Stimulated activated CD8-positive, alpha-beta memory T cell treated with anti-CD3 and anti-CD28 coated beads, Interleukin-7, amount 100 ng/mL, for 48 hours (primary cell): ENCODE measurements at regions not wholly inside any gene's neighbourhood (a gene's known extent, or its start where the extent isn't known, plus 50 kb on each side); places are given as distances from the start of the nearest gene placed in this dataset.
"Not testable (repeated sequence)": the region's sequence is repeated elsewhere in the genome, so short reads cannot be mapped to it uniquely, and the experiment has no call there.

Experiments
- DNase-seq, 2 donors: peaks; one replicate each; pipeline ENCODE4 v3.0.0-alpha.2; 2020; ENCODE audit warnings: low read depth in 1 of 2; ENCODE audit errors: extremely low read depth in 1 of 2

DNA sequence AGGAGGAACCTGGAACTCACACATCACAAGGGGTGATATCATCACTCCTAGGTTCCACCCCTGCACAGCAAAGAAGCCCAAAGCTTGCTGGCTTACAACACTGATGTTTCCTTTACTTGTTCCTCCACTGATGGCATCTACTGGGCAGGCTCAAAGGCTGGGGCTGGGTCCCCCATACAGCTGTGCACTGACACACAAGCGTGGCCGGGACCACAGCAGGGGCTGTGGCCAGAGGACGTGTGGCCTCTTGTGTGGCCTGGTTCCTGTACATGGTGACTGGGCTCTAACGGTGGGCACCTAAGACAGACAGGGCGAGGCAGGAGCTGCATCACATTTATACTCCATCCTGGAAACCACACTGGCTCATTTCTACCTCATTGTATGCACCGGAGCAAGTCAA lies 264.4 kb upstream of the FOXF1 start:
- DNase-seq = no peak

DNA sequence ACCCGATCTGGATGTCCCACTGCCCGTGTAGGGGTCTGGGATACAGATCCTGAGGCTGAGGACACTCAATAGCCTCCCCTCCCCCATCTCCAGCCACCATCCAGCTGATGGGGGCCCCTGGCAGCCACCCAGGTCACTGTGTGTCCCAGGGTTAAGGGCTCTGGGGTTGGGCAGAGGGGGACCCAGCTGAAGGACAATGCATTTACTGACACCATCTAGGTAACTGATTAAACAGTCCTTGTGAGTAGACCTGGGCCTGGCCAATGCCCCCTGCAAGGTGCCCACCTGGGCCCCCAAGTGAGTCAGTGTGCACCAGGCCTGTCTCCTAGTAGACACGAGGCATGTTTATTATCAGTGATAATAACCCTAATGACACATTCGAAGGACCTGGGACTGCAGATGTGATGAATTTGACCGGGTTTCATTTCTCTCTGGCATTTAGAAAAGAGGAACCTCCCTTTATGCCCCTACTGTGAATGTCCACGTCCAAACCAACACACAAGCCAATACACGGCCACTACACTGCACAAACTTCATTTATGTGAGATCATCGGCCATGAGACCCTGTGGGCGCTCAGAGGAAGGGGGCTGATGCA lies 261.9 kb upstream of the FOXF1 start:
- no peak for DNase-seq

DNA sequence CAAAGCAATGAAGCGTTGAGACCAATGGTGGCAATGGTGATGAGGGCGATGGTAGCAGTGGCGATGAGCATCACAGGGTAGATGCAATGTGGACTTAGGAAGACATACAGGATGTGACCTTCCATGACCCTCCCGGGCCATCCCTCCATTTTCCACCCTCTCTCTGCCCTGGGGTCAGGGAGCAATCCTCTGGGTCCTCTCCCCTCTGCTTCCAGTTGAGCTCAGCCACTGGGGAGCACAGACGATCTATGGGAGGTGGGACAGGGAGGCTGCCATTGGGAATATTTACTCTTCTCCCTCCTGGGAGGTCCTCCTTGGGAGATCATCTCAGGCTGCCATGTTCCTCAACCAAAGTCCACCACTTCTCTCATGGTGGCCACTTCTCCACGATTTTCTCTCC lies 260.7 kb upstream of the FOXF1 start:
- no peak for DNase-seq

DNA sequence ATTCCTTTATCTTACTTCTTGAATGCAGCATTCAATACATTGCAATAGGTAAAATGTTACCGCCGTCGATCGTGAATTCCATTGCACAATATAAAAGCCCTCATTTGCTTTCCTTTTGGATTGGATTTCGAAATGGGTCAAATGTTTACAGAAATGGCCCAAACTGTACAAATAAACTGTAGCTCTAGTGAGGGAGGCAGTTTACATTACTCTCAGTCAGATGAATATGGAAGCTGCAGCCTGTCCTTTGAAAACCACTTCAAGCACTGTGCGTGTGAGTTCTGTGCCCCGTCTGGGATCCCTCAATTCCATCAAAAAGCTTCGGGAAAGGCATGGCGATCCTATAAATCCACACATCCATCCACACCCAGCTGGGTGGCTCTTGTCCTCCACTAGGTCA lies 258.6 kb upstream of the FOXF1 start:
- DNase-seq = no peak

DNA sequence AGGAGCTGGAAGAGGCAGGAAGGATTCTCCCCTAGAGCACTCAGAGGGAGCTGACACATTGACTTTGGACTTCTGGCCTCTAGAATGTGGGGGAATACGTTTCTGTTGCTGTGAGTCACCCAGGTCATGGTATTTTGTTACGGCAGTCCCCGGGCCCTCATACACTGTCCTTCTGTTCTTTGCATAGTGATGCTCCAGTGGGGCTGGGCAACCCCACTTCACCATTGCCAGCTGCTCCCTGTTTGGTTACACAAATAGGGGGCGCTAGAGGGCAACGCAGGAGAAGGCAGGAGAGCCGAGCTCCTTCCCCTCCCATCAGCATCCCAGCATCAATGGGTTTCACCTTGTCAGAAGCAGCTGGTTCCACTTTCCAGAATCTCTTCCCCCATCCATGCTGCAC lies 257.7 kb upstream of the FOXF1 start:
- DNase-seq = no peak

DNA sequence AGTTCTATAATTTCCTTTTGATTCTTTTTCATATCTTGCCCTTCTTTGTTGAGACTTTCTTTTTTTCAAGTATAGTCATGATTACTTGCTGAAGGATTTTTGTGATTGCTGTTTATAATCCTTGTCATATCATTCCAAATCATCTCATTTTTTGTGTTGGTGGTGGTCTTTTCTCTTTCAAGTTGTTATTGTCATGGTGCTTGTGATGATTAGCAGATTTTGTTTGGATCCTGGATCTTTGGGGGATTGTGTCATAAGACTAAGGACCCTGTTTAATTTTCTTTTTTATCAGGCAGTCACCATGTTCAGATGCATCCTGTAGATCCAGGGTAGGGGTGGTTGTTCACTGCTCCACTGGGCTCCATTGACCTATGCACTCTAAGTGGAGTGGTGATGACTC lies 254.4 kb upstream of the FOXF1 start:
- DNase-seq = no peak

DNA sequence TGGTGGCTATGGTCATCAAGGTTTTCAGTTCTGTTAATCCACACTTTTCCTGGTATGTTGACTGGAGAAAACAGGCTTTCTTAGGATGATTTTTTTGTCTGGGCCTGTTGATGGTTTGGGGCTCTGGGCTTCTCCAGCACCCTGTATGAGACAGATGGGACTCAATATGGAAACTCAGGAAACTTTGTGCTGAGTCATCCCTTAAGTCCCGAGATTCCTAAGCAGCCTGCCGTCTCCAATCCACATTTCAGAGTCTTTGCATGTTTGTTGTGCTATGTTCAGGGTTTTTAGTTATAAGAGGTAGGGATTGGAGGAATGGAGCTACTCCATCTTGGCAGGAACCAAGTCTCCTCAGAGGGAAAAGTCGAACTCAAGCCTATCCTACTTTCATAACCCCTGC lies 253.3 kb upstream of the FOXF1 start:
- no peak for DNase-seq

DNA sequence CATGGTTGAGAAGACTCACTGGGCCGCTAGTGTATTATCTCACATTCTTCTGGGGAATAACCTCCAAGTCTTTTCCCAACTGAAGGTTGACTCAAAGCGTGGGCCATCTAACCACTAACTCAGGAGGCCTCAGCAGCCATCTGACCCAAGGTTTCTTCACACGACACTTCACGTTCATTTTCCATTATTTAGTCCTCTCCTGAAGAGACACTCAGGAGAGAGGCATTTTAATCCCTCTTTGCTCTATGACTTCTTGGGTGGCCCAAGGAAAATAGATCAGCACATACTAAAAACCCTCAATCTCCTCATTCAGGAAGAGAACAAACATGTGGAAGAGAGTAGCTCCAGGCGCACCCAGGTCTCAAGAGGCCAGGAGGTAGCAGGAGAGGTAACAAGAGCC lies 252.8 kb upstream of the FOXF1 start:
- DNase-seq = no peak

DNA sequence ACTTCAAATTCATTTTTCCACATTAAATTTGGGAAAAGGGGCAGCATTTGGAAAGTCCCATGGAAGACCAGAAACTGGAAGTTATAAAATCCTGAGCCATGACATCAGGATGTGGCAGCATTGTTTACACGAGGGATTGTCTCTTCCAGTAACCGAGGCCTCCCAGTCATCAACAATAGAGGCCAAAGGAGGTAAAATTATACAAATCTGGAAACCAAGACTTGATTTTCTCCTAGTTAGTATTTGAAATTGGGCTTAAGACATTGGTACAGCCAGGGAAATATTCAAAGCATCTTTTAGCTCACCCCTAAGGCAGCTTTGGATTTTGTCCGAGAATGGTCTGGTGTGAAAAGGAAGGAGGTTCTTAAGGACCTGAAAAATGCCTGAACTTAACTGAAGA lies 251.6 kb upstream of the FOXF1 start:
- no peak for DNase-seq

DNA sequence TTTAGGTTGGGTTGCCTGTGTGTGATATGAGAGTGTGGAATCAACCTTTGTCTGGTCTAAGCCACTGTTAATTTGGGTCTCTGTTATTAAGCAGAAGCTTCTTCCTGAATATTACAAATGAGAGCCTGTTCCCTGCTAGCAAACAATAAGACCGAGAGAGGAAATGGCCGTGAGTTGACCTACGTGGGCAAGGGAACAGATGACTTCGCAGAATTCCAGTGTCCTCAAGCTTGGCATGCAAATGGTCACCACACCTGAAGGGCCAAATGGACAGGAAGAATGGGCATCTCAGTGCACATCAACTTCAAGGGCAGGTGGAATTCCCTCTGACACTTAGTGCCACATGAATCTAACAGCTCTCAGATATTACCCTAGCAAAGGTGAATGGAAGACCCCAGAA lies 250.8 kb upstream of the FOXF1 start:
- no peak for DNase-seq

DNA sequence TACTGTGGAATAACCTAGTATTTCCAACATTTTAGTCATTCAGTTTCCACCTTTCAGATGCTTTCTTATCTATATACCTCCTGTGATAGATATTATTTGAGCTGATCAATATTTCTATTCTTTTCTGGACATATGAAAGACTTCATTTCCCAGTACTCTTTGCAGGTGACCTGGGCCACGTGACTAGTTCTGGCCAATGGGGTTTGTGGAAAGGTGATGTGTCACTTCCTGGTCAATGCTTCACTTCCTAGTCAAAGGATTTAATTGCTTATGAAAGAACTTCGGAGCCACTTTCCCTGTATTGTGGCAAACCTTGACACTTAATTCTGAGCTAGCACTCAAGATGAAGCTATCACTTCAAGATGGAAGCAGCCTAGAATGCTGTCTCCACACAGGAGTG lies 248.9 kb upstream of the FOXF1 start:
- DNase-seq = no peak

DNA sequence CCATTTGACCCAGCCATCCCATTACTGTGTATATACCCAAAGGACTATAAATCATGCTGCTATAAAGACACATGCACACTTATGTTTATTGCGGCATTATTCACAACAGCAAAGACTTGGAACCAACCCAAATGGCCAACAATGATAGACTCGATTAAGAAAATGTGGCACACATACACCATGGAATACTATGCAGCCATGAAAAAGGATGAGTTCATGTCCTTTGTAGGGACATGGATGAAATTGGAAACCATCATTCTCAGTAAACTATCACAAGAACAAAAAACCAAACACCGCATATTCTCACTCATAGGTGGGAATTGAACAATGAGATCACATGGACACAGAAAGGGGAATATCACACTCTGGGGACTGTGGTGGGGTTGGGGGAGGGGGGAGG lies 242.7 kb upstream of the FOXF1 start:
- DNase-seq = not testable (repeated sequence)

DNA sequence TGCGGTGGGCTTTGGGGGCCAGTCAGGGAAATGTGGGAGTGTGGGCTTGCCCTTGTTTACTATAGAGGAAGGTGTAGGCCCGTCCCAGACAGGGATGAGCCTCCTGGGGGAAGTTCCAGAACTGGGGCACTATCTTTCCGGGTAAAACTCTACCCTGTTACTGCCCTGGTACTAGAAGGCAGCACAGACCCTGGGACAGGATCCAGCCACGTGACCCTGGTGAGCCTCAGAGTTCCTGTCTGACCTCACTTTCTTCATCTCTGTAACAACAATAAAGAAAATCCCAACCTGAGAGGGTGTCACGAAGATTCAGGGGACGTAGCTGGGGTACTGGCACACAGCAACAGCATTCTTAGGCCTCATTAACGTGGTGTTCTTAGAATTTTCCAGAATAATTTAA lies 239.6 kb upstream of the FOXF1 start:
- no peak for DNase-seq

DNA sequence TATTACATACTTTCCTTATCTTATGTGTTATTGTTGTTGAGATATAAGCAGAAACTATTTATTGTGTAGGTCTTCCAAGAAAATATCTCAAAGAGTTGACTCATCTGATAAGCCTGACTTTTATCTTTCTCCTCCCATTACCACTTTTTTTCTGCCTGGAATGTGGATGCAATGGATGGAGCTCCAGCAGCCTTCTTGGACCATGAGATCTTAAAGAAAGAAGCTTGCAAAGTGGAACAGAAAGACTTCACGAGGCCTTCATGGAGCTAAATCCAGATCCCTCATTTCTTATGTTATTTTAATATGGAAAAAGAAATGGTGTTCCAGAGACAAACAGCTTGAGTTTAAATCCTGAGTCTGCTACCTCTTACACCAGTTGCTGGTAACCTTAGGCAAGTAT lies 237.6 kb upstream of the FOXF1 start:
- no peak for DNase-seq

DNA sequence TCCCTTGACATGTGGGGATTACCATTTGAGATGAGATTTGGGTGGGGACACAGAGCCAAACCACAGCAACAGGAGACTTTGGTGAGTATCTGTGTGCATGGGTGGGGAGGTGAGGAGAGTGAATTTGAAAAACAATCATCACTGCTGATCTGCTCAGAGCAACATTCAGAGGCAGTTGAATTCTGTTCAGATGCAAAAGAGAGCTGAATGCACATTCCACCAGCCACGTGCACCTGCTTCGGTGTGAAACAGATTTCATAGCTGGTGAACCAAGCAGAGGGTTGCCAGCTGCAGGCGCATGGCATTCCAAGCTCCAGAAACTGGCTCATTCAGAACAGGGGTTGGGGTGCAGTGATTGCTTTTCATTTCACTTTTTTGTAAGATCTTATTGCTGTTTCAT lies 233.1 kb upstream of the FOXF1 start:
- DNase-seq = no peak

DNA sequence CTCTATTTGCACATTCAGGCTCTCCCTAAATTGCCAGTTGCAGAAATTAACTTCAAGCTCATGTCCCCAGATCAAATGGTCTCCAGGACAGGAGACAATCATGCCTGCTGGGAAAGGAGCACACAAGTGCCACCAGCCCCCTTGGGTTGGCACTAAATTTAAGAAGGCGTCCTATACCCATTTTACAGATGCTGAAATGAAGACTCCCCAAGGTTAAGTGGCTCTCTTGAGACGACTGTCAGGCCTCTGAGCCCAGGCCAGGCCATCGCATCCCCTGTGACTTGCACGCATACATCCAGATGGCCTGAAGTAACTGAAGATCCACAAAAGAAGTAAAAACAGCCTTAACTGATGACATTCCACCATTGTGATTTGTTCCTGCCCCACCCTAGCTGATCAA lies 232.5 kb upstream of the FOXF1 start:
- not testable (repeated sequence) for DNase-seq

DNA sequence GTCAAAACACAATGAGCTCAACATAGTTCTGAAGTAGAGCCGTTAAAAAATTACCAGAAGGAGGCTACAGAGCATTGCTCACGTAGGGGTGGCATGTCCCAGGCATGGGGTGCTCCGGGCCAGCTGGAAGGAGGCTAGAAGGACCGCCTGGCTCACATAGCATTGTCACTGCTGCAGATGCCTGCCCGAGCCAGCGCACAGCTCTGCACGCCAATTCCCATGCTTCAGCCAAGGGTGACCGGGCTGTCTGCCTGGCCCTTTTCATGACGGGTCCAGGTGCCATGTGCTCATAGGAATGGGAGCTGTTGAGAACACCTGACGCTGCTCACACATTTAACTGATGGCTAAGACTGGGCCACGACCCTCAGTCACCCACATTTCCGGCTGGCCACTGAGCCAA lies 228.9 kb upstream of the FOXF1 start:
- DNase-seq = no peak

DNA sequence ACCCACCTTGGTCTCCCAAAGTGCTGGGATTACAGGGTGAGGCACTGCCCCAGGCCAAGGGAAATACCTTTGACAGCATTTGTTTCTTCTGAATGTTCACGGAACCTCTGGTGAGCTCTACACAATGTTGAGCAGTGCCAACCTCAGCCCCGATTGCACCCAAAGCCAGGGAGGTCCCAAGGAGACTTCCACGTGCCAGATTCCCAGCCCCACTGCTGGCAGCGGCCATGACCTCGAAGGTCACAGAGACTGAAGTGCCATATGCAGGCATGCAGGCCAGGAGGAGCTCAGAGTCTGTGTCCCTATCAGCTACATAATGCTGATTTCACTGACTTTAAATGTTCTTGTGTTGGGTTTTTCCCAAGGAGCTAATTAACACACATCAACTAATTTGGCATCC lies 226.4 kb upstream of the FOXF1 start:
- no peak for DNase-seq

DNA sequence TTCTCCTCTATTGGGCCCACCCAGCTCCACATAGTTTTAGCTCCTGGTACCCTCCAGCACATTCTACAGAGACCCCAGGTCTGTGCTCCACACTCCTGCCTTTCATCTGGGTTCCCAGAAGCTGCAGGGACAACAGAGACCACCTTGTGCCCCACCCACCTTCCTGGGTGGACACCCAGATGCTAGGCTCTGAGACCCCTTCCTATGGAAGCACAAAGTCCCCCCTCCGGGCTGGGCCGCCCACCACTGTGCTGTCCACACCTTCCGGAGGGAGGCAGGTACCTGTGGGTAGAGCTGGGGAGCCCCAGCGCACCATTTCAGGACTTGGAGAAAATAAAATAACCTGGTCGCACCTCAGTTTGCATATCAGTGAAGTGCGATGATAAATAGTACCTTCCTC lies 224.9 kb upstream of the FOXF1 start:
- DNase-seq = no peak

DNA sequence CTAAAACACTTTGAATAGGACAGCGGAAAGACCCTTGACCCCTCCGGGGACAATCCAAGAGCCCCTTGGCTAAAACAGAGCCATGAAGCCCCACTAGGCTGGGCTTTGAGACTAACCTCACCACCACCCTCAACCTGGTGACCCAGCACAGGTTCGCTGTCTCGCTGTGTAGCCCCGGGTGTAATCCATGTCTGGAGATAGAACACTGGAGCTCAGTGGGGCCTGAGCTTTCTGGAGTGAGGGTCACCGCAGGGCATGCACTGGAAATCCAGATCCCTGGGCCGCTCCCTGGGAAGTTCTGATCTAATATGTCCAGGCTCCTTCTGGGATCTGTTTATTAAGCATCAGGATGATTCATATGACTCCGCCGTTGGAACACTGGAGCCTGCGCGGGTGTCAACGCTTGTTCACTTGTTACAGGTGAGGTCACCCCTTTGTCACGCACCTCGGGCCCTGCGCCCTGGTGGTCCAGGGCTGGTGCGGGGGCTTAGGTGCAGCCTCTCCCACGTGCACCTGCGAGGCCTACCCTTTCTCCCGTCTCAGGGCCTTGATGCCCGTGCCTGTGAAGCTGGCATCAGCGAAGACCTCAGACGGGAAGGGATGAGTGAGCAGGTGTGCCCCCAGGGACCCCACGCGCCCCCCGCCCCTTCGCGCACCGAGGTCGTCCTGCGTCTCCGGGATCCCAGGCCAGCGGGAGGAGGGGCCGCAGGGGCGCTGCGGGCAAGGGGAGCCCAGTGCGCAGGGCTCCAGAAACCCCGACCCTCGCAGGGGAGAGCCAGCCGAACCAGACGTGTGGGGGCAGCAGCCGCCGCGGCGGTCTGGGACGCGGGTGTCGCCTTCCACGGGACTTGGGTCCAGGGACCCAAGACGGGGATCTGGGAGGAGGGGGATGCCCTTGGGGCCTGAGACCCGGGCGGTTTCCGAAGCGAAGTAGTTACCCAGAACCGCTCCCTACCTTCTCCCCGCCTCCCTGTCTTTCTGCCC lies 224.1 kb upstream of the FOXF1 start:
- no peak for DNase-seq

DNA sequence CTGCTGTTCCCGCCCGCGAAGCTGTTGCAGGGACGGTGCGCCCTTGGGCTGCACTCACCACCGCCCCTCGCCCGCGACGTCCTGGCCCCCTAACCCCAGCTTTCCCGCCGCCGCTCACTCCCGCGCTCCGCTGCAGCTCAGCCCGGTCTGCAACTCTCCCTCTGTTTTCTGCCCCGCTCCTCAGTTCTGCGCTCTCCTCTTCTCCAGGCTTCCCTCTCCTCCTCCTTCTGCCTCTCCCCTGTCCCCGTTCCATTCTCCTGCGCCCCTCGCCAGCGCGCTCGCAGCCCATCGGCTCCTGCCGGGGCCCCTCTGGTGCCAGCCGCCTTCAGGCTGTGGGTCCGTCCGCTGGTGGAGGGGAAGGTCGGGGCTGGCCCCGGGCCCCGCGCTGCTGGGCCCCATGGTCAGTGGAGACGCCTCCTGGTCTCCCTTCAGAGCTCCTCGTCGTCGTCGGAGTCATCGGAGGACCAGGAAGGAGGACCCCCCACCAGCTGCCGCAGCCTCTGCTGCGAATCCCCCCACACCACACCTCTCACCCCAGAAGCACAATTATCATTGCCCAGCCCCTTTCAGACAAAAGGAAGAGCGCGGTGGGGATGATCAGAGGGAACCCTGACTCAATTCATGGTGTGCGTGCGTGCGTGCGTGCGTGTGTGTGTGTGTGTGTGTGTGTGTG lies 223.2 kb upstream of the FOXF1 start:
- no peak for DNase-seq

DNA sequence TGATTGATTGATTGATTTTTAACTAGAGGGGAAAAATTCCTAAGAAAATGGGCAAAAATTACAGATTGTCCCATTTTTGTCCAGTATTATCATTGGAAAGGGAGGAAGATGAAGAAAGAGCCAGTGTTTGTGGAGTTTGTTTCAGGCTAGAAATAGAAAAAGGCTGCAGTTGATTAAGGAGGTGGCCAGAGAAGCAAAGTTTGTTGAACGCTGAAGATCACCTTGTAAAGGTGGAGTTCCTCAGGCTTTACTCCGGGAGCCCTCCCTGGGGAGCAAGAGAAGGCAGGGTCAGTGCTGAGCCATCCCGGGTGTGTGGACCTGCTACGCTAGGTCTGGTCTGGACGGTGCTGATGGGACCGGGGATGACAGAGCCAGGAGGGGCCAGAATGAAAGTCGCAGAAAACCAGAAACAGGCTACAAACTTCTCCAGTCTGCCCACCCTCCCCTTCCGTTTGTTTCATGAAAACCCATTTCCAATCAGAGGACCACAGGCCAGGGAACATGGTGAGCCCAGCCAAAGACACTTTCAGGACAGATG lies 222.6 kb upstream of the FOXF1 start:
- no peak for DNase-seq
